ENCODE measurements at regions not wholly inside any gene's neighbourhood (a gene's known extent, or its start where the extent isn't known, plus 50 kb on each side); places are given as distances from the start of the nearest gene placed in this dataset.
"Not testable (repeated sequence)": the region's sequence is repeated elsewhere in the genome, so short reads cannot be mapped to it uniquely, and the experiment has no call there.

GRCh38 chr7:116342125-116342524, 131.8 kb downstream of the TES start:
- DNase-seq: no peak

DNA sequence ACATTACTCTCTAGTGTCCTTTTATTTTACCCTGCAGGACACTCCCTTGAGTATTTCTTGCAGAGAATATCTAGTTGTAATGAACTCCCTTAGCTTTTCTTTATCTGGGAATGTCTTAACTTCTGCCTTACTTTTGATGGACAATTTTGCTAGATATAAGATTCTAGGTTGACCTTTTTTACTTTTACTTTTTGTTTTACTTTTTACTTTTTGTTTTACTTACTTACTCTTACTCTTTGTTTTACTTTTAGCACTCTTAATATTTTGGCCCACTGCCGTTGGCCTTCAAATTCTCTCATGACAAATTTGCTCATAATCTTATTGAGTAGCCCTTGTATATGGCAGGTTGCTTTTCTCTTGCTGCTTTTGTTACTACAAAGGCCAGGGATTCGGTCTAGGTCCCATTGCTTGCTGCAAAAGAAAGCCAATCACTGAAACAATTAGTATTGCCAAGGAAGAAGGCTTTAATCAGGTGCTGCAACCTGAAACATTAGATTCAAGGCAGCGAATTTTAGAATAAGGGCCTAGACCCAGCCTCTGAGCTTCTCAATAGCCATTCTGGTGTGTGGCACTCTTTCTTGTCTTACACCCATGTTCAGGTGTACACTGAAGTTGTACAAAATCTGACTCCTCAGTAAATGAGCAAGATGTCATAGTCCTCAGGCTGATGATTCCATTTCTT, 137.0 kb downstream of the TES start:
- no peak for DNase-seq

GRCh38 chr7:116348346-116348745, 138.0 kb downstream of the TES start:
- no peak for DNase-seq

DNA sequence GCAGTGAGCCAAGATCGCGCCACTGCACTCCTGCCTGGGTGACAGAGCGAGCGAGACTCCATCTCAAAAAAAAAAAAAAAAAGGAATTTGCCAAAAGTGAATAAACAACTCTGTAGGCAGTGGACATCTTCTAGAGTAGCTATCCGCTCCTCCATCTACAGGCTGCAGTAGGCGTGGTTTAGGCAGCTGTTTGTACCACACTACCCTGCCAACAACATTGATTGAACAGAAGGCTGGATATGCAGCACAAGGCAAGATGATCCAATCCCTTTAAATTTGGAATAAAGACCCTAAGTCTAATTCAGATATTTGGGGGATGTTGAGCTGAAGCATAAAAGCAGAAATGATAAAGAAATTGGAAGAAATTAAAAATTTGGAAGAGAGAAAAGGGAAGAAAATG, 141.6 kb downstream of the TES start:
- no peak for DNase-seq

- DNase-seq: no peak
Observed at GRCh38 chr7:116353647-116354046, 143.3 kb downstream of the TES start.

DNA sequence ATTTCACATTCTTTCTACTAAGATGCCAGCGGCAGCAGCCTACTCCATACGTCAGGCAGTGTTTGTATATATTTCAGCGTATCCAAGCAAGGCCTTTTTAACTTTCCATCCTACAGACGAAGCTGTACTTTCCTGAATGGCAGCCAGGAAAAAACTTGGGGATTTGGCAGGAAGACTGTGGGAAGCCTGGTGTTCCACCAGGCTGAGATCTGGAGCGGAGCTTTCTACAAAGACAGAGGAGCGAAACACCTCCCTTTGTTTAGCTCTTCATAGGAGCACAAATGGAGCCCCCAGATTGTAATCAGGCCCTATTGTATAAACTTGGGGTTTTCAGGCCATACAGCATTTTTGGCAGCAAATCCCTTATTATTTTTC, 143.8 kb downstream of the TES start:
- no peak for DNase-seq

DNA sequence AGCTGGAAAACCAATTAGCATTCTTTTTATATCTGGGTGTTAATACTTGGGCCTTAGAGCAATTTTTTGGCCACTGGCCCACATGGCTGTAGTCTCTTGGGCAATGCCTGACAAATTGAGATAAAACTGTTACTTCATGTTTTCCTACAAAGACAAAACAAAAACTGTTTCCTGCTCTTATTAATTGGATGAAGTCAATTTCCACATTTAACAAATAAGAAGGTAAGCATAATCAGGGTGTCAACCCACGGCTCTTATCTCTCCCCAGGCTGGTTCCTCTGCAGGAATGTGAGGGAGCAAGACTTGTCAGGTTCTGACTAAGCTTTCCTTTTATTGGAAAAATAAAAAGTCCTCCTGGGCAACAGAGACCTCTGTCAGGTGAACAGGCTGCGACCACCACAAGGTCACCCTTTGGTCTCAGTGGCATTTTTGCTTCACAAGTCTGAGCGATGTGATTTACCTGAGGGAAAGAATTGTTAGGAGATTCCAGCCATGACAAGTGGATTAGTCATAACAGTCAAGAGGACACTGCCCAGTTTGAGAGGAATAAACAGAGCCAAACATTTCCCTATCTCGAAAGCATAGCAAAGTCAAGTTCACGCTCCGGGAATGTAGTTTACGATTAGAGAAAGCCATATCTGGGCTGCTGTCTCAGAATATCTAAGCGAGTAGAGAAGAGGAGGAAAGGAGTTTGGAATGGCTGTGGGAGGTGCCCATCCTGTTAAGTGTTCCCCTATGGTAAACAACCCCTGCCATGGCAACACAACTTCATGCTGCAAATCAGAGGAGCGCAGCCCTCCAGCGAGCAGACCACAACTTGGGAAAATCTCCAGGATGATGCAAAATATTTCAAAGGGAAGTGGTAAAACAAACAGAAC, 144.4 kb downstream of the TES start:
- DNase-seq: no peak

DNA sequence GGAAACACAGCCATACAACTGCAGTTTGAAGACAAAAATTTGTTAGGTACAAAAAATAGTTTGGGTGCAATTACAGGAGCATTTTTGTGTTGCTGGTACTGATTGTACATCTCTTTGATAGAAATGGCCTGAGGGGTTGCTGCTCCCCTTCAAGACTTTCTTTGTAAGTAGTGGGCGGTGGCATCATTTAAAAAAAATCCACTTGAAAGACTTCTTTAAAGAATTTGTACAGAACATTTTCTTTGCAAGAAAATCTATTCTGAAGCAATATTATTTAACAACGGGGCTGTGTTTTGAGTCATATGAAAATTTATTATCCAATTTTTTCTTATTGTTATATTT, 144.1 kb upstream of the CAV2 start:
- no peak for DNase-seq

DNA sequence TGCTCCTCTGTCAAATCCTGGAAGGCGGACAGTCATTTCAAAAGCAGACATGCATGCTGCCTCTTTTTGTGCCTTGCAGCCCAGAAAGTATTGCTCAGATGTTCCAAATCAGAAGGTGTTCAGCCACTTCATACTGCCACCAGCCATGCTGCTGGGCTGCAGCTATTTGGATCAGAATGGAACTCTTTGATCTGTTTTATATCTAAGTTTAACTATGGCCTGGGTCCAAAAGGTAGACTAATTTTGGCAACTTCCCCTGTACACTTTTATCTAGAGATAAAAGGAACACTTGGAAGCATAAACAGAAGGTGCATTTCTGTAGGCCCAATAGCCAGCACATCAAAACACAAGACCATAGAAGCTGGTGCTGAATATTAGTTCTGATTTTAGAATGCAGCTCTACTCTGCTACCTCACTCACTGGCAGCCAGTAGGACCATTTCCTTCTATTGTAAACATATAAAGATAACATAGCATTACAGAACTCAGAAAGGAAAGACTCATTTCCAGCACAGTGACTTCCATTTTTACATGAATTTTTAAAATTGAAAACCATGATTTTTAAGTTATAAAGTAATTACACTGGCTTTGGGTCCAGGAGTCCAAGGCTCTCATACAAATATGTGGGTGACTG, 143.1 kb upstream of the CAV2 start:
- no peak for DNase-seq

DNA sequence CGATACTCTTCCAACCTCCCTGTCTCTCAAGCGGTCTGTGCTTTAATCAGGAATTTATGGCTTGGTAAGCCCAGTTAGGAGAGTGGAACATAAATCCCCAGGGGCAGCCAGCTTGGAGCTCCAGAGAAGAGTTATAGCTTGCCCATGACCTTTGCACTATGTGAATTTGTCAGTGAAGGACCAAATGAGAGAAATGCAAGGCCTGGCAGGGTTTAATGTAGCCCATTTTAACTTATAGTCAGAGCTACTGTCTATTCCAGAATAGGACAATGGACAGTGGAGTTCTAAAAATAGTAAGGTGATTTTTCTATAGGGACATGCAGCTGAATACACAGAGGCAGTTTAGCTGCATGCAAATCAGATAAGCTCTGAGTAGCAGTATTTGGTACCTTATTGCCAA, 142.6 kb upstream of the CAV2 start:
- no peak for DNase-seq

DNA sequence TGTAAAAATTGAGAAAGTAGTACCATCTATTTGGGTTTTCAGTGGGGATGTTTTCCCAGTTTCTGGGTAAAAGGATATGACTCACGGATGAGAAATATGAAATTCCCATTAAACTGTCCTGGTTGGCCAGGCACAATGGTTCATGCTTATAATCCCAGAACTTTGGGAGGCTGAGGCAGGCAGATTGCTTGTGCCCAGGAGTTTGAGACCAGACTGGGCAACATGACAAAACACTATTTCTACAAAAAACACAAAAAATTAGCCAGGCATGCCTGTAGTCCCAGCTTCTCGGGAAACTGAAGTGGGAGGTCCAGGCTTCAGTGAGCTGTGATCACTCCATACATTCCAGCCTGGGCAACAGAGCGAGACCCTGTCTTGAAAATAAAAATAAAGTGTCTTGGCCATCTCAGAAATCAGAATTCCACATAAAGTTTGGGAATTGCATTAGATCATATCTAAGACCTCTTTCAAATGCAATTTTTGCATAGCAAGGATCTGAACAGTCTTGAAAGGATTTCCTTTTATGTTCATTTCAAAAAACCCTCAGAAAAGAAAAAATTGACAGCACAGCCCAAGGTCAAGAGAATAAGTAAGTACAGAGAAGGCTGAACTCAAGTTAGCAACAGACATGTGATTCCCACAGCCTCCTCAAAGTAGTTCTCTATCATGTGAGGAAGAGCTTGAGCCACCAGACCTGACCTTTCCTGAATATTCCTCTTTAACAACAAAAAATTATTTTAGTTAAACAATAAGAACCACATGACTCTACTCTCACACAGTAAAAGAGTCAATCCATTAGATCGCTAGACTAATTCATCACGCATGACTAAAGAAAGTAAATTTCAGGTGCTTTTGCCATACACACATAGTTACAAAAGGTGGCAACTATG, 141.5 kb upstream of the CAV2 start:
- DNase-seq: no peak

DNA sequence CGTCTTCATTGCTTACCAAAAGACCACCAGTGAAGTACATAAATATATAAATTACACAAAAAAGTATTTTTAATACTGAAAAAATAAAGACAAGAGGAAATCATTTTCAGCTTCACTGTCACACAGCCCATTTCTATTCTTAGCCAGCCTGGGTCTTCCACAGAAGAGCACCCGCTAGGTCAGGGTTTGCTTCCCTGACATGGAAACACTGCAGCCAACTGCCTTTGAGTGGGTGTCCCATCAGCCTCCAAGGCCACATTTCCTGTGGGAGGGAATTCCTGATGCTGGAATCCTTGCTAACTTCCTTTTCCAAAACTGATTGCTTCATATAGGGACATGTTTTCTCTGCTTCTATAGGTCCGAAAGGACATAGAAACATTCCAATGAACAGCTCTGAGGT, 137.8 kb upstream of the CAV2 start:
- DNase-seq: no peak

GRCh38 chr7:116363637-116364432, 135.7 kb upstream of the CAV2 start:
- DNase-seq: no peak

- no peak for DNase-seq
Observed at GRCh38 chr7:116364469-116364868, 135.1 kb upstream of the CAV2 start.

GRCh38 chr7:116365797-116366196, 133.7 kb upstream of the CAV2 start:
- DNase-seq: no peak

- no peak for DNase-seq
Observed at GRCh38 chr7:116367171-116367813, 132.2 kb upstream of the CAV2 start.

DNA sequence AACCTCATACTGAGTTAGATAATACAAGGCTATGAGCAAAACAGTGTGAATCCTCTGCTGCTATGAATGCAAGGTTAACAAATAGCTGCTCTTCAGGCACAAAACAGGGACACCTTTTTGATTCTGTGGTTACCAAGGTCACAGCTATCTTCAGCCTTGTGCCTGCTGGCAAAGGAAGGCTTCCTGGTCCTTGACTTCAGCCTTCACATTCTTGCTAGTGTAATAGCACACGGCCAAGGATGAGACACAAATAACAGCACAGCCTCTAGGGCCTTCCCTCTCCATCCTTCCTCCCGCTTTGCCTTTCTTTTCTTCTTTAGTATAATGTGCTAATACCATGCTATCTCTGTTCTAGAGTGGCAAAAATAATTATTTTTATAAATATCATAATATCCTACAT, 130.6 kb upstream of the CAV2 start:
- DNase-seq: no peak

DNA sequence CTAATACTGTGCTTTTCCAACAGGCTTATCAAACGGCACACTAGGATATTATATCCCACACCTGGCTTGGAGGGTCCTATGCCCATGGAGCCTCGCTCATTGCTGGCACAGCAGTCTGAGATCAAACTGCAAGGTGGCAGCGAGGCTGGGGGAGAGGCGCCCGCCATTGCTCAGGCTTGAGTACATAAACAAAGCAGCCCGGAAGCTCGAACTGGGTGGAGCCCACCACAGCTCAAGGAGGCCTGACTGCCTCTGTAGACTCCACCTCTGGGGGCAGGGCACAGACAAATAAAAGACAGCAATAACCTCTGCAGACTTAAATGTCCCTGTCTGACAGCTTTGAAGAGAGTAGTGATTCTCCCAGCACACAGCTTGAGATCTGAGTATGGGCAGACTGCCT, 128.0 kb upstream of the CAV2 start:
- DNase-seq: not testable (repeated sequence)

- DNase-seq: not testable (repeated sequence)
Observed at GRCh38 chr7:116373229-116373628, 126.3 kb upstream of the CAV2 start.

DNA sequence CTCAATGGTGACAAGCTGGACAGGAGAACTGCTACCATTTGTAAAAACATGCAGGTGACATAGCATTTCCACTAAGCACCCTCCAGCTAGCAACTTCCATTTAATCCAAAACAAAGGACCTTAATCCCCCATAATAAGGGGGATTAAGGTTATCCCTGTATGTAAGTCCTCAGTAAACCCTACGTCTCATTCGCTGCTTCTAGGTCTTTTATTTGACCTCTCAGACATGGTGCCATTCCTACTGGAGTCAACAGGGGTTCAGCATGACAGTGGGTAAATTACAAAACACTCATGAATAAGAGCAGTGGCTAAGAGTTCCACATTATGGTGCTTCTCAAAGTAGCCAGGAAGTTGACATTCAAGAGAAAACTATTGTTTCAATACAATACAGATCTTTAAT, 121.8 kb upstream of the CAV2 start:
- DNase-seq: no peak

- DNase-seq: no peak
Observed at GRCh38 chr7:116380025-116380424, 119.5 kb upstream of the CAV2 start.

- no peak for DNase-seq
Observed at GRCh38 chr7:116382375-116382774, 117.2 kb upstream of the CAV2 start.

Measured in activated T-cell treated with anti-CD3 and anti-CD28 coated beads, Interleukin-2, amount 50 U/mL, for 48 hours (primary cell).